Tibial artery (tissue), 4 donors: ENCODE measurements at regions not wholly inside any gene's neighbourhood (a gene's known extent, or its start where the extent isn't known, plus 50 kb on each side); places are given as distances from the start of the nearest gene placed in this dataset.
"Not testable (repeated sequence)": the region's sequence is repeated elsewhere in the genome, so short reads cannot be mapped to it uniquely, and the experiment has no call there.

Source experiments
- DNase-seq, 2 donors: peaks; one replicate each; pipeline ENCODE4 v3.0.0-alpha.2; 2019
- H3K27ac ChIP-seq, 2 donors: fragments of 200-600 bp; sonication (generic) in 1 of 2; 1 replicate in 1 of 2; 2 replicates in 1 of 2; pipeline ENCODE4 v1.5.1; 2018 to 2019; ENCODE audit warnings: mild to moderate bottlenecking in 1 of 2
- H3K27me3 ChIP-seq, 2 donors: fragments of 200-600 bp; sonication (generic) in 1 of 2; one replicate each; pipeline versions ENCODE4 v1.5.1 to v1.6.0; 2016 to 2019
- H3K36me3 ChIP-seq, 3 donors: fragments of 200-600 bp; sonication (generic) in 2 of 3; one replicate each; pipeline ENCODE4 v1.5.1; 2016 to 2019; ENCODE audit warnings: mild to moderate bottlenecking in 2 of 3
- H3K4me1 ChIP-seq, 4 donors: fragments of 200-600 bp; sonication (generic) in 2 of 4; 1 replicate in 3 of 4; 2 replicates in 1 of 4; pipeline ENCODE4 v1.5.1; 2016 to 2019
- H3K4me3 ChIP-seq, 2 donors: fragments of 200-600 bp; sonication (generic) in 1 of 2; 1 replicate in 1 of 2; 2 replicates in 1 of 2; pipeline ENCODE4 v1.5.1; 2018 to 2019; ENCODE audit warnings: mild to moderate bottlenecking in 2 of 2
- H3K9me3 ChIP-seq, 3 donors: fragments of 200-600 bp; sonication (generic) in 1 of 3; one replicate each; pipeline ENCODE4 v1.5.1; 2016 to 2019
- CTCF ChIP-seq, 2 experiments: fragments of 200-600 bp in 1 of 2; fragments of 450-650 bp in 1 of 2; IDR thresholded peaks; one replicate each; pipeline ENCODE4 v1.5.1; 2017 to 2019; ENCODE audit warnings: antibody characterized with exemption in 2 of 2, mild to moderate bottlenecking in 1 of 2, moderate library complexity in 1 of 2
- intact Hi-C: fragments of 100-400 bp; cut with DNase I; formaldehyde crosslinking; loops from one replicate; pipeline ENCODE4 v1.15.0; 2023; ENCODE audit warnings: low total_unique reads

- no peak for TF ChIP-seq CTCF (IDR thresholded peaks at IDR 0.05)
- Histone ChIP-seq H3K27me3 (peaks cover 0 to 10% of the 10 kb centered on the region in 2 donors), H3K4me1 (no peaks in the 10 kb centered on the region), H3K36me3 (no peaks in the 10 kb centered on the region), H3K4me3 (no peak overlapping the region), H3K27ac (no peak overlapping the region), H3K9me3 (no peaks in the 10 kb centered on the region)
- no peak for DNase-seq
- intact Hi-C loops, result no loop called here
Measured at GRCh38 chr10:30705625-30706149, 76.1 kb upstream of the LYZL2 start.

- no peaks in the 10 kb centered on the region for H3K36me3 ChIP-seq
- no peak overlapping the region for H3K27ac ChIP-seq
- H3K27me3 ChIP-seq, result peaks cover 0 to 10% of the 10 kb centered on the region in 2 donors
- DNase-seq, result no peak
- no peak for TF ChIP-seq CTCF (IDR thresholded peaks at IDR 0.05)
- H3K9me3 ChIP-seq, result no peaks in the 10 kb centered on the region
- no peaks in the 10 kb centered on the region for H3K4me1 ChIP-seq
- H3K4me3 ChIP-seq, result no peak overlapping the region
- intact Hi-C loops, result no loop called here
Measured at GRCh38 chr10:30705101-30705624, 75.6 kb upstream of the LYZL2 start.

GRCh38 chr10:30704601-30705100, 75.1 kb upstream of the LYZL2 start:
- H3K36me3 ChIP-seq, intact Hi-C loops, DNase-seq, H3K9me3 ChIP-seq, H3K27me3 ChIP-seq, H3K4me3 ChIP-seq, H3K27ac ChIP-seq, H3K4me1 ChIP-seq: not testable (repeated sequence)

- Histone ChIP-seq H3K4me1 (no peaks in the 10 kb centered on the region), H3K27me3 (peaks cover 0 to 3% of the 10 kb centered on the region in 2 donors), H3K9me3 (no peaks in the 10 kb centered on the region), H3K27ac (no peak overlapping the region), H3K4me3 (no peak overlapping the region), H3K36me3 (no peaks in the 10 kb centered on the region)
- intact Hi-C loops, result no loop called here
- TF ChIP-seq CTCF (IDR thresholded peaks at IDR 0.05), result no peak
- DNase-seq, result no peak
Measured at GRCh38 chr10:30704026-30704600, 74.6 kb upstream of the LYZL2 start.

GRCh38 chr10:30703446-30703845, 73.9 kb upstream of the LYZL2 start:
- H3K9me3 ChIP-seq, intact Hi-C loops, H3K27ac ChIP-seq, H3K27me3 ChIP-seq, H3K4me3 ChIP-seq, H3K4me1 ChIP-seq, H3K36me3 ChIP-seq, DNase-seq: not testable (repeated sequence)

GRCh38 chr10:30702860-30703259, 73.3 kb upstream of the LYZL2 start:
- no peak for TF ChIP-seq CTCF (IDR thresholded peaks at IDR 0.05)
- DNase-seq, result no peak
- Histone ChIP-seq H3K27me3 (peaks cover 0 to 3% of the 10 kb centered on the region in 2 donors), H3K36me3 (no peaks in the 10 kb centered on the region), H3K9me3 (no peaks in the 10 kb centered on the region), H3K4me3 (no peak overlapping the region), H3K27ac (no peak overlapping the region), H3K4me1 (no peaks in the 10 kb centered on the region)
- intact Hi-C loops, result no loop called here
